Body of pancreas (tissue), 4 donors: ENCODE measurements at regions not wholly inside any gene's neighbourhood (a gene's known extent, or its start where the extent isn't known, plus 50 kb on each side); places are given as distances from the start of the nearest gene placed in this dataset.

Experiments
- POLR2A ChIP-seq, 3 donors: fragments of 450-650 bp; IDR thresholded peaks; one replicate each; pipeline ENCODE4 v1.6.1; 2016; ENCODE audit warnings: antibody characterized with exemption in 3 of 3, mild to moderate bottlenecking in 2 of 3
- TF ChIP-seq, protein P1 (sequence below), 7 experiments: fragments of 450-650 bp in 4 of 7; fragments of 200-600 bp in 3 of 7; sonication (generic) in 3 of 7; IDR thresholded peaks; one replicate each; pipeline ENCODE4 v1.5.1; 2016 to 2019; ENCODE audit warnings: antibody characterized with exemption in 7 of 7

DNA sequence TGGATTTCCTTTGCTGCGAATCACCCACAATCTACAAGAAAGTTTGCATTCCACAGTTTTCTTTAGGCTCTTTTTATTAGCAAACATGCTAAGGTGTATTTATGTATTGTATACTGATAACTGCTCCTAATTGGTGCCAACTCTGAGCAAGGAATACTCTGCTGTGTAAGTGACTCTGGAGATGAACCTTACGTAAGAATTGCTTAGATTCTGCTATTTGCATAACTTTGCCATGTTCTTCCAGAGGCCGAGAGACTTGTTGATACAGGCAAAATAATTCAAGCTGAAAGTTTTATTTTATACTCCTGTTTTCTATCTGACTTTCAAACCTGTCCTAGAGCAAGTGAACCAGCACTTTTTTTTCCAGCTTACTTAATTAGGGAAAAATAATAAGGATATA lies 461.3 kb downstream of the GJA1 start:
- TF ChIP-seq, protein P1, sequence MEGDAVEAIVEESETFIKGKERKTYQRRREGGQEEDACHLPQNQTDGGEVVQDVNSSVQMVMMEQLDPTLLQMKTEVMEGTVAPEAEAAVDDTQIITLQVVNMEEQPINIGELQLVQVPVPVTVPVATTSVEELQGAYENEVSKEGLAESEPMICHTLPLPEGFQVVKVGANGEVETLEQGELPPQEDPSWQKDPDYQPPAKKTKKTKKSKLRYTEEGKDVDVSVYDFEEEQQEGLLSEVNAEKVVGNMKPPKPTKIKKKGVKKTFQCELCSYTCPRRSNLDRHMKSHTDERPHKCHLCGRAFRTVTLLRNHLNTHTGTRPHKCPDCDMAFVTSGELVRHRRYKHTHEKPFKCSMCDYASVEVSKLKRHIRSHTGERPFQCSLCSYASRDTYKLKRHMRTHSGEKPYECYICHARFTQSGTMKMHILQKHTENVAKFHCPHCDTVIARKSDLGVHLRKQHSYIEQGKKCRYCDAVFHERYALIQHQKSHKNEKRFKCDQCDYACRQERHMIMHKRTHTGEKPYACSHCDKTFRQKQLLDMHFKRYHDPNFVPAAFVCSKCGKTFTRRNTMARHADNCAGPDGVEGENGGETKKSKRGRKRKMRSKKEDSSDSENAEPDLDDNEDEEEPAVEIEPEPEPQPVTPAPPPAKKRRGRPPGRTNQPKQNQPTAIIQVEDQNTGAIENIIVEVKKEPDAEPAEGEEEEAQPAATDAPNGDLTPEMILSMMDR (IDR thresholded peaks at IDR 0.05) = no peak
- no peak for TF ChIP-seq POLR2A (IDR thresholded peaks at IDR 0.05)
